ENCODE measurements at regions not wholly inside any gene's neighbourhood (a gene's known extent, or its start where the extent isn't known, plus 50 kb on each side); places are given as distances from the start of the nearest gene placed in this dataset.
"Not testable (repeated sequence)": the region's sequence is repeated elsewhere in the genome, so short reads cannot be mapped to it uniquely, and the experiment has no call there.

DNA sequence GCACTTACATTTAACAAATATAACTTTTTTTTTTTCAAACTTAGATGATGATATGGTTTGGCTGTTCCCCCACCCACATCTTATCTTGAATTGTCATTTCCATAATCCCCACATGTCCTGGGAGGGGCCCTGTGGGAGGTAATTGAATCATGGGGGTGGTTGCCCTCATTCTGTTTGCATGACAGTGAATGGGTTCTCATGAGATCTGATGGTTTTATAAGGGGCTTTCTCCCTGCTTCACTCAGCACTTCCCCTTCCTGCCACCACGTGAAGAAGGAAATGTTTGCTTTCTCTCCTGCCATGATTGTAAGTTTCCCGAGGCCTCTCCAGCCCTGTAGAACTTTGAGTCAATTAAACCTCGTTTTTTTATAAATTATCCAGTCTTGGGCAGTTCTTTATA lies 432.6 kb downstream of the AMY1C start:
- TF ChIP-seq TAF1 (IDR thresholded peaks at IDR 0.05; ENCODE audit: borderline replicate concordance, low read depth, low read length) (no peak), POLR2AphosphoS5 (IDR thresholded peaks at IDR 0.05; ENCODE audit: low read depth, low read length) (no peak)
- FAIRE-seq (no peak), DNase-seq (ENCODE audit: insufficient read length) (no peak)

DNA sequence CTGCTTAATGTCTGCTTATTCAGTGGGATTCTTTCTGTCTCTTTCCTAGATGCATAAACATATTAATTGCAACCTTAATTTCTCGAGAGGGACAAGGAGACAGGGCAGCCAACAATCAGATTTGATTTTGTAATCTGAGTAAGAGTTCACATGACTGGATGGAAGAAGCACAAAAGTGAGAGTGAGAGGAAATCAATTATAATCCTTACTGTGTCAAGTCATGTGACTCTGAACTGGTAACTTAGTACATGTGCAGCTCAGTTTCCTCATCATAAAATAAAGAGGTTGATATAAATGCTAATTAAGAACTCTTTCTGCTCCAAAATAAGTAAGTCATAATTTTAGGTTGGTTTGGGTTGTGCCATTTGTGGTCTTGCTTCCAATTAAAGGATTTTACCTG lies 439.5 kb downstream of the AMY1C start:
- no peak for DNase-seq (ENCODE audit: insufficient read length)
- no peak for FAIRE-seq
- no peak for TF ChIP-seq POLR2A (IDR thresholded peaks at IDR 0.05; ENCODE audit: low read depth, low read length)
- TF ChIP-seq TAF1 (IDR thresholded peaks at IDR 0.05; ENCODE audit: borderline replicate concordance, low read depth, low read length), result no peak
- no peak for TF ChIP-seq POLR2AphosphoS5 (IDR thresholded peaks at IDR 0.05; ENCODE audit: low read depth, low read length)

DNA sequence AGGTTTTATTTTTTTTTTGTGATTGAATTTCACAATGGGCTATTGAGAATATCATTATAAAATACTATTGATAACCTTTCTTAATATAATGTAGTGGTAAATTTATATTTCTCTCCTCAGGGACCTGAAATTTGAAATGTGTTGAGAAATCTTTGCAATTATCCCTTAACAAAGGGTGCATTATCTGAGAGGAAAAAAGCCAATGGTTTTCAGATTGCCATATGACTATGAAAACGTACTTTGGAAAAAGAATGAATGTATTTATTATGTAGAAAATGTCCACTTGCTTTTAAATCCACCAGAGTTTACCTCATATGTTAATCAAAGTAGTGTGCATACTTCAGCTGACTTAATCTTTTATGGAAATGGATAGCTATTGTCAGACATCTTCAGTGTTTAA lies 441.1 kb downstream of the AMY1C start:
- no peak for DNase-seq (ENCODE audit: insufficient read length)
- no peak for FAIRE-seq
- TF ChIP-seq TAF1 (IDR thresholded peaks at IDR 0.05; ENCODE audit: borderline replicate concordance, low read depth, low read length), result no peak
- TF ChIP-seq POLR2A (IDR thresholded peaks at IDR 0.05; ENCODE audit: low read depth, low read length), result no peak
- no peak for TF ChIP-seq POLR2AphosphoS5 (IDR thresholded peaks at IDR 0.05; ENCODE audit: low read depth, low read length)

DNA sequence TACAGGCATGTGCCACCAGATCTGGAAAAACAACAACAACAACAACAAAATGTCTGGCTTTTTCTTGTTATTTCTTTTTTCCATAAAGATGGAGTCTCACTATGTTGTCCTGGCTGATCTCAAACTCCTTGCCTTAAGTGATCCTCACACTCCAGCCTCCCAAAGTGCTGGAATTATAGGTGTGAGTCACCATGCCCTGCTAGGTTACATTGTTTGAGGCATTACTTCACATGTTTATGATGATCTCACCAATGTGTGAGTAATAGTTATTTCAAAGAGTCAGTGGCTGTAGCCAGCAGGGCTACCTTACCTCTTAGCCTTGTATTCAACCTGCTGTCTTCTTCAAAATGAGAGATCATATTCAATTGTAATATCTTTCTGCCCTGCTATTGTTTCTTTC lies 445.7 kb downstream of the AMY1C start:
- TF ChIP-seq TAF1 (IDR thresholded peaks at IDR 0.05; ENCODE audit: borderline replicate concordance, low read depth, low read length) (no peak), POLR2A (IDR thresholded peaks at IDR 0.05; ENCODE audit: low read depth, low read length) (no peak), POLR2AphosphoS5 (IDR thresholded peaks at IDR 0.05; ENCODE audit: low read depth, low read length) (no peak)
- FAIRE-seq, result no peak
- DNase-seq (ENCODE audit: insufficient read length), result no peak

DNA sequence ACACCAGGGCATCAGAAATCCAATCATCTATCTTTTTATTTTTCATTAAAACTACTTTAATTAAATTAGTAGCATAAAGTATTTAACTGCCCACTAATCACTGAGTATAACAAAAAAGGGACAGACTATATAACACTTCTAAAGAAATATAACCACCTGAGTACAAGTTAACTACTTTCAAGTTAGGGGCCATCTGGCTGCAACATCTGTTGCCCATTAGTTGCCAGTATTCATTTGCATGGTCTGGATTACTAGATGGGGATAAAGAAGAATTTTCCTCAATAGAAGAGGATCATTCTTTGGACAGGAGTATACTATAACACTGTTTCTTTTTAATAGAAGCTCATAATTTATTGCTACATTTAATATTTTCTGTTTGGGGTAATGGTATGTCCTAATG lies 446.4 kb downstream of the AMY1C start:
- TF ChIP-seq POLR2A (IDR thresholded peaks at IDR 0.05; ENCODE audit: low read depth, low read length) (no peak), TAF1 (IDR thresholded peaks at IDR 0.05; ENCODE audit: borderline replicate concordance, low read depth, low read length) (no peak), POLR2AphosphoS5 (IDR thresholded peaks at IDR 0.05; ENCODE audit: low read depth, low read length) (no peak)

DNA sequence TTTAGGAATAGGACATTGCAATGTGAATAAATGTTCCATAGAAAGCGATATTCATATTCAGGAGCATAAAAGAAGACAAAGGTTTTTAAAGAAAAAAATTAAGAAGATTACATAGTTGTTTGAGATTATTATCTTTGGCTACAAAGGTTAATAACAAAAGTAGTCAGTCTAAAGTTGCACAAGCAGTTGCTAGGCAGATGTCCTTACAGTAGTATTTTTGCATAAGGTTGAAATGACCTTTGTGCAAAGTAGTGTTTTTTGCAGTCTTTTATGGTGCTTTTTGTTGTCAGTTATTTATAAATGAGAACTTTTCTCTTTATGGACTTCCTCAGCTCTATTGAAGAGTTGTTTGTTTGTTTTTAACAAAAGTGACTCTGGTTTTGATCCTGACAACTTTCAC lies 447.8 kb downstream of the AMY1C start:
- FAIRE-seq (no peak), DNase-seq (ENCODE audit: insufficient read length) (no peak)
- TF ChIP-seq TAF1 (IDR thresholded peaks at IDR 0.05; ENCODE audit: borderline replicate concordance, low read depth, low read length), result no peak
- no peak for TF ChIP-seq POLR2AphosphoS5 (IDR thresholded peaks at IDR 0.05; ENCODE audit: low read depth, low read length)
- no peak for TF ChIP-seq POLR2A (IDR thresholded peaks at IDR 0.05; ENCODE audit: low read depth, low read length)

More for the DNA sequence above, 446.4 kb downstream of the AMY1C start:
- no peak for DNase-seq (ENCODE audit: insufficient read length)
- FAIRE-seq, result no peak

DNA sequence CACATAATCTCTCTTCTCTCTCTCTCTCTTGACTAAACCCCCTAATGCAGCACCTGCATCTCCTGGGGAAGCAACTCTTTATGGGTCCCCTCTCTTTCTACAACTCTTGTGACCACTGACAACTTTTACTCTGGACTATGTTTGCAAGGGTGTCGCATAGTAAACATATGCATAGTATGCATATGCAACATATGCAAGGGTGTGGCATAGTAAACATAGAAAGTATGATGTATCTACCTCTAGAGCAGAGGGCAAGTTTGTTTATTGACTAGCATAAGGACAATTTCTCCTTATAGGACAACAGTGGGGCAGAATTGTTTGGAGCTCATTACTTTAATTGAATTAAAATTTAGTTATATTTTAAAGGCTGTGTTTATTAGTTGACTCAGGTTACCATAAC lies 462.5 kb downstream of the AMY1C start:
- DNase-seq (ENCODE audit: insufficient read length), result no peak
- FAIRE-seq, result no peak
- TF ChIP-seq POLR2A (IDR thresholded peaks at IDR 0.05; ENCODE audit: low read depth, low read length) (no peak), POLR2AphosphoS5 (IDR thresholded peaks at IDR 0.05; ENCODE audit: low read depth, low read length) (no peak), TAF1 (IDR thresholded peaks at IDR 0.05; ENCODE audit: borderline replicate concordance, low read depth, low read length) (no peak)

DNA sequence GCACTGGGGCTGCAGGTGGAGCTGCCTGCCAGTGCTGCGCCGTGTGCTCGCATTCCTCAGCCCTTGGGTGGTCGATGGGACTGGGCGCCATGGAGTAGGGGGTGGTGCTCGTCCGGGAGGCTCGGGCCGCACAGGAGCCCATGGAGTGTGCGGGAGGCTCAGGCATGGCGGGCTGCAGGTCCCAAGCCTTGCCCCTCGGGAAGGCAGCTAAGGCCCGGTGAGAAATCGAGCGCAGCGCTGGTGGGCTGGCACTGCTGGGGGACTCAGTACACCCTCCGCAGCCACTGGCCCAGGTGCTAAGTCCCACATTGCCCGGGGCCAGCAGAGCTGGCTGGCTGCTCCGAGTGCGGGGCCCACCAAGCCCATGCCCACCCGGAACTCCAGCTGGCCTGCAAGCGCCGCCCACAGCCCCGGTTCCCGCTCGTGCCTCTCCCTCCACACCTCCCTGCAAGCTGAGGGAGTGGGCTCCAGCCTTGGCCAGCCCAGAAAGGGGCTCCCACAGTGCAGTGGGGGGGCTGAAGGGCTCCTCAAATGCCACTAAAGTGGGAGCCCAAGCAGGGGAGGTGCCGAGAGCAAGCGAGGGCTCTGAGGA lies 467.8 kb downstream of the AMY1C start:
- DNase-seq (ENCODE audit: insufficient read length); FAIRE-seq: not testable (repeated sequence)

DNA sequence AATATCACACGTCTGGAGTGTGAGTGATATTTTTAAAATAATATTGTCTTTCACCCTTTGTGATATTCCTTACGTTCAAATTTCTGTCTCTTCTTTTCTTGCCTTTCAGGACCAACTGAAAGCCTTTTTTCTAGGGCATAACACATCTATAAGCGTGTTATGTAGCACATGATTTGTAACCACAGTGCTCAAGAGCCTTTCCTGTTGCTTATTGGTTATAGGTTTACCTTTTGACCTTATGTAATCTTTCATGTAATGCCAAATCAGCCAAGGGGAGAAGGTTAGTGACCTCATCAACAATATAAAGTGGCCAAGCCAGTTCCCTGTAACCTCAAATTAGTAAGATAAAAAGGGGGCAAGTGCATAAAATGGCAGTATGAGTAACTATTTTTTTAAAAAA lies 480.2 kb downstream of the AMY1C start:
- TF ChIP-seq POLR2AphosphoS5 (IDR thresholded peaks at IDR 0.05; ENCODE audit: low read depth, low read length) (no peak), TAF1 (IDR thresholded peaks at IDR 0.05; ENCODE audit: borderline replicate concordance, low read depth, low read length) (no peak), POLR2A (IDR thresholded peaks at IDR 0.05; ENCODE audit: low read depth, low read length) (no peak)
- FAIRE-seq (no peak), DNase-seq (ENCODE audit: insufficient read length) (no peak)

DNA sequence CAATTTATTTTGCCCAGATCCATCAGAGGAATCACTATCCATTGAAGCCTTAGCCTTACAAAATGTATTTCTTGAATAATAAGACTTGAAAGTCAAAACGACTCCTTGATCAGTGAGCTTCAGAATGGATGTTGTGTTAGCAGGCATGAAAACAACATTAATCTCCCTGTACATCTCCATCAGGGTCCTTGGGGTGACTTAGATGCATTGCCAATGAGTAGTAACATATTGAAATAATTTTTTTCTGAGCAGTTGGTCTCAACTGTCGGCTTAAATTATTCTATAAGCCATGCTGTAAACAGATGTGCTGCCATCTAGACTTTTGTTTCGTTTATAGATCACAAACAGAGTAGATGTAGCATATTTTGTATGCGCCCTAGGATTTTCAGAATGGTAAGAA lies 482.0 kb downstream of the AMY1C start:
- FAIRE-seq, result no peak
- DNase-seq (ENCODE audit: insufficient read length), result no peak
- no peak for TF ChIP-seq POLR2AphosphoS5 (IDR thresholded peaks at IDR 0.05; ENCODE audit: low read depth, low read length)
- TF ChIP-seq POLR2A (IDR thresholded peaks at IDR 0.05; ENCODE audit: low read depth, low read length), result no peak
- no peak for TF ChIP-seq TAF1 (IDR thresholded peaks at IDR 0.05; ENCODE audit: borderline replicate concordance, low read depth, low read length)

DNA sequence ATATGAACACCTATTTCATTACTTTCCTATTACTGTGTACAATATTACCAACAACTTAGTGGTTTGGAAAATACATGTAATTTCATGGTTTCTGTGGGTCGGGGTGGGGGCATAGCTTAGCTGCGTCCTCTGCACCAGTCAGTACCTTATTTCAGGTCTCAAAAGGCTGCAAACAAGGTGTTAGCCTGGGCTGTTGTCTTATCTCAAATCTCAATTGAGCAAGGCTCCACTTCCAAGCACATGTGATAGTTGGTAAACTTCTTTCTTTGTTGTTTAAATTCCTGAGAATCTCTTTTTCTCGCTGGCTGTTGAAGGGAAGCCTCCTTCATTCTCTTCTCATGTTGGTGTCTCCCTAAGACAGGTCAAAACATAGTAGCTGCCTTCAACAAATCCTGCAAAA lies 485.4 kb downstream of the AMY1C start:
- FAIRE-seq (no peak), DNase-seq (ENCODE audit: insufficient read length) (no peak)
- no peak for TF ChIP-seq POLR2AphosphoS5 (IDR thresholded peaks at IDR 0.05; ENCODE audit: low read depth, low read length)
- no peak for TF ChIP-seq POLR2A (IDR thresholded peaks at IDR 0.05; ENCODE audit: low read depth, low read length)
- no peak for TF ChIP-seq TAF1 (IDR thresholded peaks at IDR 0.05; ENCODE audit: borderline replicate concordance, low read depth, low read length)

DNA sequence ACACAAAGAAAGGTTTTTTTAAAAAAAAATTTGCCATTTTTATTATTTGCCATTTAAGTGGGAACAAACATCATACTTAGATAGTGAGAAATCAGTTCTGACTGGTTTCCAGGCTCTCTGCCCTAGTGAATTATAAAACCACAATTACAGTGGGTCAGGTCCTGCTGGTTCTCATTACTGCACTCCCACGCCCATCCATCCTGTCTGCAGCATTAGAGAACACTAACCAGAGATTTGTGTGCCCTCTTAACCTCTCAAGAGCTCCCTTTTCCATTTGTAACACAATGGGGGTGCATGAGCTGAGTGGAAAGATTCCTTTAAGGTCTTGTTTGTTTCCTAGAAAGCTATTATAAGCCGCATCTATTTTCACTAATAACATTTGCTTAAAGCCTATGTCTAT lies 489.3 kb downstream of the AMY1C start:
- DNase-seq (ENCODE audit: insufficient read length), result no peak
- TF ChIP-seq TAF1 (IDR thresholded peaks at IDR 0.05; ENCODE audit: borderline replicate concordance, low read depth, low read length) (no peak), POLR2AphosphoS5 (IDR thresholded peaks at IDR 0.05; ENCODE audit: low read depth, low read length) (no peak), POLR2A (IDR thresholded peaks at IDR 0.05; ENCODE audit: low read depth, low read length) (no peak)
- no peak for FAIRE-seq

DNA sequence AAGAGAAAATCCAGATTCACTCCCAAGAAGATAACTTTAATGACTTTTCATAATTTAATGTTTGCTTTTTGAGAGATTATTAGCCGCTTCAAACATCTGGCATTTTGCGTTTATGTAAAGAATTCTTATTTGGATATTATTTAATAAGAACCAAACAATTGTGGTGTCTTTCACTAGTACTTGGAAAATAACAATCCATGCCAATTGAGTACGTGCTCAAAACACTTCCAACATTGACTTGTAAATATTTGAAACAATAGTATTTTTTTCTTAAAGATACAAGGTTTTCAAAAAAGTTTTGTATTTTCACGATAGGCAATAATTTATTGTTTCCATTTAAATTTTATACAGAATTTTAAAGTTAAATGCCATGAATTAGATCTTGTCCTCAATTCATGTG lies 498.7 kb downstream of the AMY1C start:
- FAIRE-seq (no peak), DNase-seq (ENCODE audit: insufficient read length) (no peak)
- TF ChIP-seq TAF1 (IDR thresholded peaks at IDR 0.05; ENCODE audit: borderline replicate concordance, low read depth, low read length), result no peak
- no peak for TF ChIP-seq POLR2AphosphoS5 (IDR thresholded peaks at IDR 0.05; ENCODE audit: low read depth, low read length)
- no peak for TF ChIP-seq POLR2A (IDR thresholded peaks at IDR 0.05; ENCODE audit: low read depth, low read length)
